NCI-H2081 (cell line): ENCODE measurements at regions not wholly inside any gene's neighbourhood (a gene's known extent, or its start where the extent isn't known, plus 50 kb on each side); places are given as distances from the start of the nearest gene placed in this dataset.

Experiments
- DNase-seq, 2 experiments: peaks; one replicate each; lab custom pipeline; 2025; lab: John Stamatoyannopoulos, UW

DNA sequence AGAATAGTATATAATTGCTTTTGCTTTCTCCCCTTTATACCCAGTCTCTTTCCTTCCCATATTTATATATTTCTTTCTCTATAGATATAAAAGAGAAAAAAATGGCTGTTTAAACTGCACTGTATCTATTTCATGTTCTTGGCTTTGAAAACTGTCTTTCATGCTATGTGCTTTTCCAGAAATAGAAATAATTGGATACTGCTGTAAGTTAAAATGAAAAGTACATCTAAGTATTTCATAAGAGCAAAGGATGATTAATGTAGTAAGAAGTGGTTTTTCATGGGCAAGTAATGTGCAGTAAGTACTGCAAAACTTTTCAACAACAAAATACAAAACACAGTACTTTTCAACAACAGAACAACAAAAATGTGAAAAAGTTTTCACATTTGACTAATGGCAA, 237.9 kb downstream of the SNCA start:
- no peak for DNase-seq

DNA sequence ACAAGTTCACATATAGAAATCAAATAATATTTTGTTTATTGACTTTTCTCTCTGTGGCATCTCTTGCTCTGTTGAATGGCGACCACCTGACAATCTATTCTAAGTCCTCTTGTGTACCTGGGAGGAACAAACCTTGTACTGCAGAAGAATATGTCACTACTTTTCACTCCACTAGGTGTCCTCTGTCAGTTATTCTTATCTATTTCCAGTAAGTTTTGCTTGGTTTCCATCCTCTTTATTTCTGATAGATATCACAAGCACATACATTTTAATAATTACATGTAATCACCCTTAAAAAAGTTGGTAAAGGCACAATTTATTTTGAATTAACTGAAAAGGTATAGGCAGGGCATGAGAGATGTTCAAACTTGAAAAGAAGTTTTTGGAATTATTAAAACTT, 238.4 kb downstream of the SNCA start:
- peak in 1 of 2 experiments; percentile 5 for DNase-seq

- DNase-seq, result no peak
Observed at GRCh38 chr4:89595125-89595789, 241.7 kb downstream of the SNCA start.

GRCh38 chr4:89590128-89590527, 246.8 kb downstream of the SNCA start:
- no peak for DNase-seq

GRCh38 chr4:89588421-89588820, 248.5 kb downstream of the SNCA start:
- no peak for DNase-seq

DNA sequence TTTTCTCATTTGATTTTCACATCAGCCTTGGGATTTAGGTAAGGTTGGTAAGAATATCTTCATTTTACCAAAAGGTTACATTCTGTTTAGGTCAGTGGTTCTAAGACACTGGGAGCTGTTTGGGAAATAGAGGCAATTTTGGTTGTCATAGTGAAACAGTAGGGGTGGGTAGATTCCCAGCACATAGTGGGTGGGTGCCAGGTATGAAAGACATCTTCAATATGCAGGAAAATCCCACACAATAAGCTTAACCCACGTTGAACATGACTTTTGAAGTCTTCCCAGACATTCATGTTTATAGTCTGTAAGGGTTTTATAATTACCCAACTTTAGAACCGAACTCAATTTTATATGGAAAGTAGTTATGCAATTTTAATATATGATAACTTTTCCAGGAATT, 249.6 kb downstream of the SNCA start:
- no peak for DNase-seq

- DNase-seq, result peak in 1 of 2 experiments; percentile 3
Observed at GRCh38 chr4:89586864-89587263, 250.1 kb downstream of the SNCA start.

- no peak for DNase-seq
Observed at GRCh38 chr4:89586318-89586717, 250.6 kb downstream of the SNCA start.

DNA sequence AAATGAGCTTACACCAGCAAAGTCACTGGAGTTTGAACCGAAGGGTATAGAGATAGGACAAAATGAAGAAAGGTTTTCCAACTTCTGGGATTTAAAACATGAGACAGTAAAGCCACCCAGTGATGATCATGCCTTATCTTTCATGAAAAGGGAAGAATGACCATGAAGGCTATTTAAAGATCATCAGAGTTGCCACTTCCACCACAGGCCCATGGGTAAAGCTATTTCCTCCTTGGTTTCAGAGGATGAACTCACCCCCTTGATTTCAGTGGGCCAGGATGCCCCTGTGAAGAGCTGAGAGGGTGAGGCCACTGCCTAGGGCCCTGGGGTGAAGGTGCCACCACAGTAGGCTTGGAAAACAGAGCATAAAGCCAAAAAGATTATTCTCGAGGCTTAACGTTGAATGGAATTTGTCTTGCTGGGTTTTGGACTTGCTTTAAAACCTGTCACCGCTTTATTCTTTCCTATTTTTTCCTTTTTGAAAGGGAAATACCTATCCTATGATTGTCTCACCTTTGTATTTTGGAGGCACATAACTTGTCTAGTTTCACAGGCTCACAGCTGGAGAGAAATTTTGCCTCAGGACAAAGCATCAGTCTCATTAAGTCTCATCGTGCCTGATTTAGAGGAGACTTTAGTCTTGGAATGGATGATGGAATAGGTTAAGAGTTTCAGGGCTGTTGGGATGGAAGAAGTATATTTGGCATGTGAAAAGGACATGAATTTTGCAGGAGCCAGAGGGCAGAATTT, 254.0 kb downstream of the SNCA start:
- no peak for DNase-seq

DNA sequence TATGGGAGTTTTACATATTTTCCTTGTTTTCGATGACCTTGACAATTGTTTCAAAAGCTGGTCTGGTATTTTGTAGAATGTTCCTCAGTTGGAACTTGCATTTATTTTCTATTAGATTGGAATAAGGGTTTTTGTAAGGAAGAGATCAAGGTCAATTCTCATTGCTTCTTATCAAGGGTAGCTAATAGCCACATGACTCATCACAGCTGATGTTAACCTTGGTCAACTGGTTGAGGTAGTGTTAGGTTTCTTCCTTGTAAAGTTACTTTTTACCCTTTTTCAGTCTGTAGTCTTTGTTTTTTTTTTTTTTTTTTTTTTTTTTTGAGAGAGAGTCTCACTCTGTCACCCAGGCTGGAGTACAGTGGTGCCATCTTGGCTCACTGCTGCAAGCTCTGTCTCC, 257.2 kb downstream of the SNCA start:
- DNase-seq, result no peak

- no peak for DNase-seq
Observed at GRCh38 chr4:89576246-89576645, 260.7 kb downstream of the SNCA start.

GRCh38 chr4:89575840-89576239, 261.1 kb downstream of the SNCA start:
- DNase-seq, result no peak

GRCh38 chr4:89574176-89574575, 262.8 kb downstream of the SNCA start:
- DNase-seq, result no peak

- DNase-seq, result no peak
Observed at GRCh38 chr4:89573656-89574055, 263.3 kb downstream of the SNCA start.

DNA sequence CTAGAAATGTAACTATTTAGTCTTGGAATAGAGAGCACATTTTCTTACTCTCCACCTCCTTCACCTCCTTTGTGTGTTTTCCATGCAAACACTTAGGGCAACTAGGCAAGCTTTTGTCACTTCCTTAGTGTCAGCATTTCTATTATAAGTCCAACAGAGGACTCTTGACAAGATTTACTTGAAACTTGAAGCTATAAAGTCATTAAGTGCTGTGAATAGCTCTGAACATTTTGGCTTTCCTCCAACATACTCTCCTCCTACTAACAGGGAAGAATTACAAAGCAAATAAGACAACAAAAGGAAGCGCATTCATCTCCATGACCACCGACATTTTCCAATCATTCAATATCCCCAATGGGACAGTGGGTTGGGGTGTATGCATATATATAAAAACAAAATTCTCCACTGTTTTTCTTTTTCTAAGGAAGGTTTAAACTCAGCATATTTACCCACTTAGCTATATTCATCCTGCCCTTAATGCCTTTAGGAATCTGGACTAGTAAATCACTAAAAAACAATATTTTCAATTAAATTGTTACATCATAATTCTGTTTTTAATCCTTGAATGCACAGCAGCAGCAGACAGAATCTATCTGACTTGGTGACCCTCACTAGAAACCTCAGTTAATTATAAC, 264.6 kb downstream of the SNCA start:
- peak; percentile 28 to 69 for DNase-seq

GRCh38 chr4:89570931-89571330, 263.3 kb upstream of the GPRIN3 start:
- no peak for DNase-seq

DNA sequence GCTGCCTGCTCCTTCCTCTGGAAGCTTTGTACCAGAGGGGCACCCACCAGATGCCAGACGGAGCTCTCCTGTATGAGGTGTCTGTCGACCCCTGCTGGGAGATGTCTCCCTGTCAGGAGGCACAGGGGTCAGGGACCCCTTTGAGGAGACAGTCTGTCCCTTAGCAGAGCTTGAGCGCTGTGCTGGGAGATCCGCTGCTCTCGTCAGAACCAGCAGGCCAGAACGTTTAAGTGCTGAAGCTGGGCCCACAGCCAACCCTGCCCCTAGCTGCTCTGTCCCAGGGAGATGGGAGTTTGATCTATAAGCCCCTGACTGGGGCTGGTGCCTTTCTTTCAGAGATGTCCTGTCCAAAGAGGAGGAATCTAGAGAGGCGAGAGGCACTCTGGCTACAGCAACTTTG, 260.3 kb upstream of the GPRIN3 start:
- DNase-seq, result no peak

GRCh38 chr4:89563431-89563830, 255.8 kb upstream of the GPRIN3 start:
- no peak for DNase-seq

- DNase-seq, result no peak
Observed at GRCh38 chr4:89562746-89563145, 255.1 kb upstream of the GPRIN3 start.

DNA sequence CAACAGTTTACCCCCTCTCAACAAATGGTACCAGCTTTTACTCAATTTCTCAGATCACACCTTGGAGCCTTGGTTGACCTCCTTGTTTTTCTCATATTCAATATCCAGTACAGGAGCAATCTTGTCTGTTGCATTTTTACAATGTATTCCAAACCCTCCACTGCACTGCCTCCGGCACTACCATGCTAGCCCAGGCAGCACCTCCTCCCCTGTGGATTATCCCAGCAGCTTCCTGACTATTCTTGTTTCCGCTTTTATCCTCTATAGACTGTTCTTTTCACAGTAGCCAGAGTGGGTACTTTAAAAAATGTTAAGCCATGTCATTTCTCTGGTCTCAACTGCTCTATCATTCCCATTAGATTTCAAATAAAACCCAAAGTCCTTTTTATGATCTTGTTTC, 253.4 kb upstream of the GPRIN3 start:
- DNase-seq, result no peak

DNA sequence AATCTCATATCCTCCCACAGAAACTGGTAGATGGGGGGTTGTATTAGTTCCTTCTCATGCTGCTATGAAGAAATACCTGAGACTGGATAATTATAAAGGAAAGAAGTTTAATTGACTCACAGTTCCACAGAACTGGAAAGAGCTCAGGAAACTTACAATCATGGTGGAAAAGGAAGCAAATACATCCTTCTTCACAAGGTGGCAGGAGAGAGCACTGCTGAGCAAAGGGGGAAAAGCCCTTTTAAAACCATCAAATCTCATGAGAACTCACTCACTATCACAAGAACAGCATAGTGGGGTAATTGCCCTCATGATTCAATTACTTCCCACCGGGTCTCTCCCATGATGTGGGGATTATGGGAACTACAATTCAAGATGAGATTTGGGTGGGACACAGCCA, 250.5 kb upstream of the GPRIN3 start:
- peak in 1 of 2 experiments; percentile 2 for DNase-seq

- no peak for DNase-seq
Observed at GRCh38 chr4:89556601-89557305, 249.2 kb upstream of the GPRIN3 start.

DNA sequence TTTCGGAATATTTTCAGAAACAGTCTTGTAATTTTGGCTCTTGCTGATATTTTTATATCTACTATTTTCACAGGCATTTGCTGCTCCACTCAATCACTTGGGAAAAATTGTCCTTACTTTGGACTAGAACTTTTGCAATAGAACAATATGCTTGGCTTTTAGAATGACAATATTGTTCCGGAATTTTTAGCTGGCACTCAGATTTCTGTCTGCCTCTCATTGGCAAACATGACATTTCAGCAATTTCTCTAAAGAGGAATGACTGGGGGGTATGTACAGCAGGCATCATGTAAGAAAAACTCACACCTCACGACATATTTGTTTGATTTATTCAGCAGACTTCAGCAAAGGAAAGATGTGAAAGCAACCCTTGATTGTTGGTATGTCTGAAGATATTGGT, 243.6 kb upstream of the GPRIN3 start:
- DNase-seq, result no peak
